GM21390 (cell line): ENCODE measurements at regions not wholly inside any gene's neighbourhood (a gene's known extent, or its start where the extent isn't known, plus 50 kb on each side); places are given as distances from the start of the nearest gene placed in this dataset.
"Not testable (repeated sequence)": the region's sequence is repeated elsewhere in the genome, so short reads cannot be mapped to it uniquely, and the experiment has no call there.

Experiments
- ATAC-seq: cut with Tn5 transposase; IDR thresholded peaks from one replicate; pipeline ENCODE4 v1.9.1; 2021; ENCODE audit not compliant: unreplicated experiment

- no peak for ATAC-seq
Observed at GRCh38 chr7:124643311-124643811, 122.2 kb downstream of the GPR37 start.

DNA sequence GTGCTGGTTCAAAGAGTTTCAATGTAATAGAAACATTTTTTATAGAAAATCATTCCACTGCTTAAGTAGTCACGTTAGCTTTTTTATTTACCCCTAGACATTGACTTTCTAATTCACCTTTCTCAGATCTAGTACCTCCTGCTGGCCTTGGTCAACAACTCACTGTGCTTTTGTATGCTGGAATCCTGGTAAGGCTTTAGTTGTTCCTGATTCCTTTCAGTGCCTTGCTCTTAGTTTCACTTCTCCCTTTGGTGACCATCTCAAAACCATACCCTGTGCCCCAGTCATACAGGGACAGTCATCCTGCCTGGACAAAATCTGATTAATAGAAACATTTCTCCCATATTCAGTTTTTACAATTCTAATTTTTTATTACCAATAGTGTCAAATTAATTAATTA, 130.2 kb downstream of the GPR37 start:
- ATAC-seq = no peak

GRCh38 chr7:124633740-124634139, 131.9 kb downstream of the GPR37 start:
- ATAC-seq = no peak

GRCh38 chr7:124630395-124630794, 135.2 kb downstream of the GPR37 start:
- ATAC-seq = no peak

DNA sequence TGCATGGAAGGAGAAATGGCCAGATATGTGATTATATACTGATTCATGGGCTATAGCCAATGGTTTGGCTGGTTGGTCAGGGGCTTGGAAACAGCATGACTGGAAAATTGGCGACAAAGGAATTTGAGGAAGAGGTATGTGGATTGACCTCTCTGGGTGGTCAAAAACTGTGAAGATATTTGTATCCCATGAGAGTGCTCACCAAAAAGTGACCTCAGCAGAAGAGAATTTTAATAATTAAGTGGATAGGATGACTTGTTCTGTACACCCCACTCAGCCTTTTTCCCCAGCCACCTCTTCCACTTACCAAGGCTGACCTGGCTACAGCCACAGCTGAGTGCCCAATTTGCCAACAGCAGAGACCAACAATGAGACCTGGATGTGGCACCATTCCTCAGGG, 146.7 kb downstream of the GPR37 start:
- ATAC-seq = no peak

GRCh38 chr7:124618051-124618450, 147.5 kb downstream of the GPR37 start:
- ATAC-seq = not testable (repeated sequence)

GRCh38 chr7:124603066-124603465, 162.5 kb downstream of the GPR37 start:
- ATAC-seq = no peak

DNA sequence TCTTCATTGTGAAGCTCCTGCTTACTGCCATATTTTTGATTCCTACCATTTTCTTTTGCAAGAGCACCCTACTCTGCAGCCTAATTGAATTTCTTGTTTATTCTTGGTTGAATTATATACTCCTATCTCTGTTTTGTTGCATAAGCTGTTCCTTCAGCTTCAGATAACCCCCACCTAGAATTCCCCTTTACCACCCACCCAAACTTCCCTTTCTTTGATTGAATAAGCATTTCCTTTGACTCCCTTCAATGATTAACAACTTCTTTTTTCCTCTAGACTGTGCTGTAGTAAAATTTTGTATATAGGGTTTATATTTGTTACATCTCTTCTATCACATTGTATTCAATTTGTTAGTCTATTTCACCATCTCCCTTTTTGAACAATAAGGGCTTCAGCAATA, 168.1 kb downstream of the GPR37 start:
- no peak for ATAC-seq

DNA sequence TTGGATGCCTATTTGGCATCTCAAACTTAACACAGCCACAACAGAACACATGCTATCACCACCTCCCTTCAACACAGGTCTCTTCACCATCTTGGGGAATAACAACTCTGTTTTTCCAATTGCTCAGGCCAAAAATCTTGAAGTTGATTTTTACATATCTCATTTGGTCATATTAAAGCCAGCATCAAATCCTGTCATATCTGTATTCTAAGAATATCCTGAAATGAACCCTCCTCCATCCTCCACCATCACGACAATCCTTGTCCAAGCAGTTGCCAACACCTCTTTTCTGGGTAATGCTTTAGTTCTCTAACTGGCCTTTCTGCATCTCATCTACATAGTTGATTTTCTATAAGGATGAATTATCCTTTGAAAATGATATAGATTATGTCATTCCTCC, 168.7 kb downstream of the GPR37 start:
- ATAC-seq = no peak

DNA sequence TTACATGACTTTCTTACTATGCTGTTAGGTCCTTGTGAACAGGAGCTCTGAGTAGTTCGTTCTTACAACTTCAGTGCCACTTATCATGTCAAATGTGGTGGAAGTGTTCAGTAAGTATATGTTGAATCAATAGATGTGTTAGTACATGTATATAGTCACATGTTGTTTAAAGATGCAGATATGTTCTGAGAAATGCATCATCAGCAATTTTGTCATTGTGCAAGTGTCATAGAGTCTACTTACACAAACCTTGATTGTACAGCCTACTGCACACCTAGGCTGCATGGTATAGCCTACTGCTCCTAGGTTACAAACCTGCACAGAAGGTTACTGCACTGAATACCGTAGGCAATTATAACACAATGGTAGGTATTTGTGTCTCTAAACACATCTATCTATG, 174.8 kb downstream of the GPR37 start:
- no peak for ATAC-seq

DNA sequence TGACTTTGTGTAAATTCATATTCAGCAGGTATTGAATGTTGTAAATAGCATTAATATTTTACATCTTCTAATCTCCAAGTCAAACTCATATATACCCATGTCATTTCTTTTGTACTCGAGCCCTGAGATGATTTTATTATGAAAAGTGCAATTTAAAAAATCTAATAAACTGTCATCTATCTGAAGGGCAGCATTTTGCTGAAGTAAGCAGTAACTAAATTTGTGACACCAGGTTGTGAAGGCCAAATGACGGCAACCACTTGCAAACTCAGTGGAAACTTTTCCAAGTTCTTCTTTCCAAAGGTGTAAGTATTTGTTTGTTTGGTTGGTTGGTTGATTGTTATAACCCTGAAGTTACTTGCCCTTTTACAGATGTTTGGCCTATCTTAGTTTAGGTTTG, 188.3 kb downstream of the GPR37 start:
- no peak for ATAC-seq

GRCh38 chr7:124575176-124575575, 190.4 kb downstream of the GPR37 start:
- no peak for ATAC-seq

DNA sequence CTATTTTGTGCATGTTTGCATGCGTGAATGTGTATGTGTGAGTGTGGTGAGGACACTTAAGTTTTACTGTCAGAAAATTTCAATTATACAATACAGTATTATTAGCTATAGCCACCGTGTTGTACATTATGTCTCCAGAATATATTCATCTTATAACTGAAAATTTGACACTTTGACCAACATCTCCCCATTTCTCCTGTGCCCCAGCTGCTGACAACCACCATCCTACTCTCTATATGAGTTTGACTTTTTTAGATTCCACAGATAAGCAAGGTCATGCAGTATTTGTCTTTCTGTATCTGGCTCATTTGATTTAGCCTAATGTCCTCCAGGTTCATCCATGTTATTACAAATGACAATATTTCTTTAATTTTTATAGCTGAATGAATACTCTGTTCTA, 195.0 kb downstream of the GPR37 start:
- ATAC-seq = no peak

GRCh38 chr7:124566583-124566982, 199.0 kb downstream of the GPR37 start:
- no peak for ATAC-seq

GRCh38 chr7:124557587-124557986, 208.0 kb downstream of the GPR37 start:
- ATAC-seq = no peak

GRCh38 chr7:124557101-124557500, 208.5 kb downstream of the GPR37 start:
- no peak for ATAC-seq

DNA sequence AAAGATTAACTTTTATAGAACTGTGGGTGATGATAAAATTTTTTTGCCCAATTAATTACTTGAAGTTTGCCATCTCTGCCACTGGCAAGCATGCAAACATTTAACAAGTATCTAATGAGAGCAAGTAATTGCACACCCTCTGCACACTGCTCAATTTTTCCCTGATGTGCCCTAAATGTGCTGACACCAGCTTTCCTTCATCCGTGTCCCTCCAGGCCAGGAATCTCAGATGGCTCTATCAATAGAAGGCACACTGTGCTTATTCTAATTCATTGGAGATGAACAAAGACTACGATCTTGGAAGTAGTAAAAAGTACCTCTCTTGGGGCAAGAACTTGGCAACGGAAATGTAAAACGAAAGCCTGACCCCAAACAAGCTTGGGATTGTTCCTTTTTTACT, 212.1 kb downstream of the GPR37 start:
- no peak for ATAC-seq

DNA sequence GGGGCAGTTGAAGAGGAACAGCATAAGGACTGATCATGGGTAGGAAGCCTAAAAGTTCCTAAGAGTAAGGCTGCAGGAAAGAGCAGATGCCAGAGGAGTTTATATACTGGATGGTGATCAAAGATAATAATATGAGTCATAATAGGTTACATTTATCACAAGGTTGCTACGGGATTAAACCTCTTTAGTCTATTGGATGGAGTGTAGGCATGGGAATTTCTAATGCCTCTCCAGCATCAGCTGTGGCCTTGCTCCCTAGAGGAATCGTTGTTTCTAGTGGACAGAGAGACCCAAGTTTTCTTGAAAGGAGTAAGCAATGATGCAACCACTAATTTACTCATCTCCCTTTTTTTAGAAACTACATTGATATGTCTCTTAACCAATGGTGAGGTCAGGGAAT, 213.4 kb downstream of the GPR37 start:
- no peak for ATAC-seq

DNA sequence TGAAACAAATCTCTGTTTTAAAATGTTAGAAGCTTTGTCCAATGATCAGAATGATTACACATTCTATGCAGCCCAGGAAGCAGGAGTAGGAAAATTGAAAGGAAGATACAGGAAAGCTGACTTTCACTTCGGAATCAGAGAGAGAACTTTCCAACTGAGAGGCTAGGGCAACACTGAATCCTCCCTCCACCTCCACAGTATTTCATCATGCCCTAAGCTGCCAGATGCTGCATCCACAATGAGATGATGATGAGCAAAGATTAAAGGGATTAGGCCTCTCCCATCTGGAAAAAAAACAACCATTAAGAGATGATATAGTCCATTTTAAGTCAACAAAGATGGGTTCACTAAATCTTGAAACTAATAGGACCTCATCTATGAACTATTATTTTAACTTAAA, 215.6 kb downstream of the GPR37 start:
- no peak for ATAC-seq

DNA sequence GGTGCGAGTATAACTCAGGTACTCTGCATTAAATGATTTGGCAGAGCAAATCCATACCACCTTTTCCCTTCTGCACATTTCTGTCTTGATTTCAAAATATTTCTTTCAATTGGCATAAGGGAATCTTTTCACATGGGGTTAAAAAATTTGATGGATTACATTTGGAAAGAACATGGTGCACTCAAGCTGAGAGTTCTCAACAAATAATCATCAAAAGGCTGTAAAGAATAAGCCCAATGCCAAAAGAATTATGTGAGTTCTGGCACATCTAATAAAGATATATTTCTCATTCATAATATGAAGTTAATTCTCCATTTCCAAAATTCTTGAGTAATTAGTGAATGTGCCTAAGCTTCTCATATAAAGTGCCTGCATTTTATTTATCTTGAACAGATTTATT, 223.1 kb downstream of the GPR37 start:
- ATAC-seq = no peak

DNA sequence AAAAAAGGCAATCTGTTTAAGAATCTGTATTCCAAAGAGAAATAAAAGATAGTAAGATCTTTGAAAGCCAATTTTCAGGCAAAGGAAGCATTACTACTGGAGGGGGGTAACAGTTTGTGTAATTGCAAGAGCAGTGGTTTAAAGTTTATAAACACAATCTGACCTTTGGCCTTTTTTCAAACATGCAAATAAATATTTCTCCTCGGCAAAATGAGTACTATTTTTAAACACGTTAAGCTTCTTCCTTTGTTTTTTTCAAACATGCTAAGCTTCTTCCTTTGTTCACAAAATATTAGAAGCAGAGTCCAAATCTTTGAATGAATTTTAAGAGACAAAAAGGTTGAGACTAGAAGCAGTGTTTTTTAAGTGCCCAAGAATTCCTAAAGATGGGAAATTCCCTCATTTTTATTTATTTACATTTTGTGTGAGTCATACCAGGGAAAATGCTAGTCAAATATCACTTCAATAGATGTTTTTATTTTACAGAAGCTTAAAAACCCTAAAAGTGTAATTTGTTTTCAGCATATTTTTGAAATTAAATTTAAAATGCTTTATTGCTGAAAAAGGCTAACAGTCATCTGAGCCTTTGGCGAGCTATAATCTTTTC, 229.3 kb downstream of the GPR37 start:
- no peak for ATAC-seq

- no peak for ATAC-seq
Observed at GRCh38 chr7:124532166-124532565, 233.4 kb downstream of the GPR37 start.

DNA sequence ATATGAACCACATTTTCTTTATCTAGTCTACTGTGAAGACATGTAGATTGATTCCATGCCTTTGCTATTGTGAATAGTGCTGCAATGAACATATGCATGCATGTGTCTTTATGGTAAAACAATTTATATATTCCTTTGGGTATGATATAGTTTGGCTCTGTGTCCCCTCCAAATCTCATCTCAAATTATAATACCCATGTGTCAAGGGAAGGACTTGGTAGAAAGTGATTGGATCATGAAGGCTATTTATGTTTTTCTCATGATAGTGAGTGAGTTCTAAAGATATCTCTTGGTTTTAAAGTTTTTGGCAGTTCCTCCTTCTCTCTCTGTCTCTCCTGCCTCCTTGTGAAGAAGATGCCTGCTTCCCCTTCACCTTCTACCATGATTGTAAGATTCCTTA, 248.7 kb downstream of the GPR37 start:
- no peak for ATAC-seq
